Peyer's patch (tissue), 4 donors: ENCODE measurements at regions not wholly inside any gene's neighbourhood (a gene's known extent, or its start where the extent isn't known, plus 50 kb on each side); places are given as distances from the start of the nearest gene placed in this dataset.

Source experiments
- POLR2A ChIP-seq, 2 donors: fragments of 450-650 bp; IDR thresholded peaks; one replicate each; pipeline ENCODE4 v1.5.1; 2017; ENCODE audit warnings: antibody characterized with exemption in 2 of 2, mild to moderate bottlenecking in 2 of 2, moderate library complexity in 2 of 2
- TF ChIP-seq, protein P1 (sequence below), 6 experiments: fragments of 450-650 bp in 4 of 6; fragments of 200-600 bp in 2 of 6; sonication (generic) in 1 of 6; IDR thresholded peaks; one replicate each; pipeline ENCODE4 v1.5.1; 2017 to 2019; ENCODE audit warnings: antibody characterized with exemption in 6 of 6, mild to moderate bottlenecking in 3 of 6, moderate library complexity in 1 of 6

DNA sequence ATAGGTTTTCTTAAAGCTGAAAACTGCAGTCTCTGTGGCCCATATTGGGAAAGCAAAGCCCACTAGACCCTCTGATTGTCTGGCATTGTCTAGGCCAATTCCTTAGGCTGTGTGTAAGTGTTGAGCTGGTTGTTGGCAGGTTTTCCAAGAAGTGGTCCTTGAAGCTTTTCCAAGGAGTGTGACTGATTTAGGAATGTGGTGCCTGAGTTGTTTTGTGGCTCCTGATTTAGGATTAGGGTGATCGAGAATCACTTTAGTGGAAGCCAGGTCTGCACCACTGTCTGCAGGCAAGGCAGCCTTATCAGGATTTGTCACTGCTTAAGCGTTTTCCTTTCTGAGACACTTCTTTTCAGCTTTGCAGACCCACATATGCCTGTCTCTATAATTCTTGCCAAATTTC lies 339.0 kb upstream of the DDX53 start:
- no peak for TF ChIP-seq POLR2A (IDR thresholded peaks at IDR 0.05)
- TF ChIP-seq, protein P1, sequence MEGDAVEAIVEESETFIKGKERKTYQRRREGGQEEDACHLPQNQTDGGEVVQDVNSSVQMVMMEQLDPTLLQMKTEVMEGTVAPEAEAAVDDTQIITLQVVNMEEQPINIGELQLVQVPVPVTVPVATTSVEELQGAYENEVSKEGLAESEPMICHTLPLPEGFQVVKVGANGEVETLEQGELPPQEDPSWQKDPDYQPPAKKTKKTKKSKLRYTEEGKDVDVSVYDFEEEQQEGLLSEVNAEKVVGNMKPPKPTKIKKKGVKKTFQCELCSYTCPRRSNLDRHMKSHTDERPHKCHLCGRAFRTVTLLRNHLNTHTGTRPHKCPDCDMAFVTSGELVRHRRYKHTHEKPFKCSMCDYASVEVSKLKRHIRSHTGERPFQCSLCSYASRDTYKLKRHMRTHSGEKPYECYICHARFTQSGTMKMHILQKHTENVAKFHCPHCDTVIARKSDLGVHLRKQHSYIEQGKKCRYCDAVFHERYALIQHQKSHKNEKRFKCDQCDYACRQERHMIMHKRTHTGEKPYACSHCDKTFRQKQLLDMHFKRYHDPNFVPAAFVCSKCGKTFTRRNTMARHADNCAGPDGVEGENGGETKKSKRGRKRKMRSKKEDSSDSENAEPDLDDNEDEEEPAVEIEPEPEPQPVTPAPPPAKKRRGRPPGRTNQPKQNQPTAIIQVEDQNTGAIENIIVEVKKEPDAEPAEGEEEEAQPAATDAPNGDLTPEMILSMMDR (IDR thresholded peaks at IDR 0.05) = no peak
